Endothelial cell of umbilical vein (primary cell): ENCODE measurements at regions not wholly inside any gene's neighbourhood (a gene's known extent, or its start where the extent isn't known, plus 50 kb on each side); places are given as distances from the start of the nearest gene placed in this dataset.

Experiments
- EZH2 ChIP-seq: IDR thresholded peaks from 2 replicates; pipeline ENCODE4 v1.6.1; 2012; ENCODE audit warnings: borderline replicate concordance, low read depth, mild to moderate bottlenecking, moderate library complexity, low read length, inconsistent platforms; ENCODE audit not compliant: severe bottlenecking
- FOS ChIP-seq: IDR thresholded peaks from 2 replicates; pipeline ENCODE4 v1.6.1; 2011; ENCODE audit warnings: mild to moderate bottlenecking, low read length, moderate library complexity, borderline replicate concordance; ENCODE audit not compliant: insufficient read depth
- GATA2 ChIP-seq: IDR thresholded peaks from 2 replicates; pipeline ENCODE4 v1.7.0; 2011; ENCODE audit warnings: low read depth, mild to moderate bottlenecking, moderate library complexity, mixed read lengths, low read length; ENCODE audit not compliant: insufficient read length, insufficient read depth
- JUN ChIP-seq: IDR thresholded peaks from 2 replicates; pipeline ENCODE4 v1.6.1; 2011; ENCODE audit warnings: borderline replicate concordance, low read depth; ENCODE audit not compliant: insufficient read length, insufficient read depth
- POLR2A ChIP-seq: IDR thresholded peaks from 2 replicates; pipeline ENCODE4 v1.6.1; 2012; ENCODE audit warnings: low read depth, mild to moderate bottlenecking, control low read depth, low read length
- POLR2AphosphoS5 ChIP-seq: IDR thresholded peaks from 2 replicates; pipeline ENCODE4 v1.6.1; 2012; ENCODE audit warnings: low read depth, mild to moderate bottlenecking, control low read depth, low read length, moderate library complexity; ENCODE audit not compliant: insufficient read depth
- TF ChIP-seq, protein P1 (sequence below), 2 donors: IDR thresholded peaks; 1 replicate in 1 of 2; 2 replicates in 1 of 2; pipeline ENCODE4 v1.5.1; 2011; ENCODE audit warnings: low read length in 2 of 2, mild to moderate bottlenecking in 2 of 2, moderate library complexity in 2 of 2, control low read depth in 1 of 2, inconsistent platforms in 1 of 2, low read depth in 1 of 2; ENCODE audit not compliant: insufficient read depth in 1 of 2; ENCODE audit errors: extremely low read depth in 1 of 2
- TF ChIP-seq, protein P2 (sequence below): IDR thresholded peaks from 2 replicates; pipeline ENCODE4 v1.6.1; 2011; ENCODE audit not compliant: insufficient read depth, insufficient read length

DNA sequence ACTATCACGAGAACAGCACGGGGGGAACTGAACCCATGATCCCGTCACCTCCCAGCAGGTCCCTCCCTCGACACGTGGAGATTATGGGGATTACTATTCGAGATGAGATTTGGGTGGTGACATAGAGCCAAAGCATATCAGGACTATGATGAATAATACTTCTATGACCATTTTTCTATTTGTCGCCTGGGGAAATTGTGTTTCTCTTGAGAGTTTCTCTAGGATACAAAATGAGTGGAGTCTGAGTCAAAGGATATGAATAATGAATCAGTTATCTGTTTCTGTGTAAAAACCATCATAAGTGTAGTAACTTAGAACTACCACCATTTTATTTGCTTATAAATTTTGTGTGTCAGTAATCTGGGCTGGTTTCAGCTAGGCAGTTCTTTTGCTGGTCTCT lies 533.0 kb upstream of the ARX start:
- TF ChIP-seq, protein P1, sequence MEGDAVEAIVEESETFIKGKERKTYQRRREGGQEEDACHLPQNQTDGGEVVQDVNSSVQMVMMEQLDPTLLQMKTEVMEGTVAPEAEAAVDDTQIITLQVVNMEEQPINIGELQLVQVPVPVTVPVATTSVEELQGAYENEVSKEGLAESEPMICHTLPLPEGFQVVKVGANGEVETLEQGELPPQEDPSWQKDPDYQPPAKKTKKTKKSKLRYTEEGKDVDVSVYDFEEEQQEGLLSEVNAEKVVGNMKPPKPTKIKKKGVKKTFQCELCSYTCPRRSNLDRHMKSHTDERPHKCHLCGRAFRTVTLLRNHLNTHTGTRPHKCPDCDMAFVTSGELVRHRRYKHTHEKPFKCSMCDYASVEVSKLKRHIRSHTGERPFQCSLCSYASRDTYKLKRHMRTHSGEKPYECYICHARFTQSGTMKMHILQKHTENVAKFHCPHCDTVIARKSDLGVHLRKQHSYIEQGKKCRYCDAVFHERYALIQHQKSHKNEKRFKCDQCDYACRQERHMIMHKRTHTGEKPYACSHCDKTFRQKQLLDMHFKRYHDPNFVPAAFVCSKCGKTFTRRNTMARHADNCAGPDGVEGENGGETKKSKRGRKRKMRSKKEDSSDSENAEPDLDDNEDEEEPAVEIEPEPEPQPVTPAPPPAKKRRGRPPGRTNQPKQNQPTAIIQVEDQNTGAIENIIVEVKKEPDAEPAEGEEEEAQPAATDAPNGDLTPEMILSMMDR (IDR thresholded peaks at IDR 0.05; ENCODE audit: extremely low read depth in 1 of 2, insufficient read depth in 1 of 2, low read depth in 1 of 2, low read length in 2 of 2) = no peak
- TF ChIP-seq, protein P2, sequence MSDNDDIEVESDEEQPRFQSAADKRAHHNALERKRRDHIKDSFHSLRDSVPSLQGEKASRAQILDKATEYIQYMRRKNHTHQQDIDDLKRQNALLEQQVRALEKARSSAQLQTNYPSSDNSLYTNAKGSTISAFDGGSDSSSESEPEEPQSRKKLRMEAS = no peak
- no peak for TF ChIP-seq POLR2A
- TF ChIP-seq GATA2 = no peak
- no peak for TF ChIP-seq JUN
- TF ChIP-seq EZH2 = no peak
- no peak for TF ChIP-seq POLR2AphosphoS5
- peak; percentile 29 for TF ChIP-seq FOS
